ENCODE measurements at regions not wholly inside any gene's neighbourhood (a gene's known extent, or its start where the extent isn't known, plus 50 kb on each side); places are given as distances from the start of the nearest gene placed in this dataset.
"Not testable (repeated sequence)": the region's sequence is repeated elsewhere in the genome, so short reads cannot be mapped to it uniquely, and the experiment has no call there.

DNA sequence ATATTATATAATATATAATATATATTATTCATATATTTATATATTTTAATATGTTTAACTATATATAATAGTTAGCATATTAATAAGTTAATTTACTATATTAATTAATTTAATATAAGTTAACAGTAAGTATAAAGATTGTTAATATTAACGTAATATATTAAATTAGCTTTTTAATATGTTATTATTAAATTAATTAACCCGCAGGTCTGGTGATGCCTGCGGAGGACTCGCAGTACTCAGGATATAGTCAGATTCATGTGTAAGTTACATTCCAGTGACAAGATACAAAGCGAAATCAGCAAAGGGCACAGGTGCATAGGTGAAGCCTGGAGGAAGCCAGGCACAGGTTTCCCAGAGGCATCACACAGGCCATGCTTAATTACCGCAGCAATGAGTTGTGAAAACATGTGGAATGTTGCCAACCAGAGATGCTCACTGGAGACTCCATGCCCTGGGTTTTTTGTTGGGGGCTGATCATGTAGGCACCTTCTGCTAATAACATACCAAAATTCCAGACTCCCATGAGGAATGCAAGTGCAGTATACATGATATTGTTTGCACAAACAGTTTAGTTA is 130.4 kb upstream of the MPHOSPH6 start:
- DNase-seq (ENCODE audit: low read depth), result no peak

DNA sequence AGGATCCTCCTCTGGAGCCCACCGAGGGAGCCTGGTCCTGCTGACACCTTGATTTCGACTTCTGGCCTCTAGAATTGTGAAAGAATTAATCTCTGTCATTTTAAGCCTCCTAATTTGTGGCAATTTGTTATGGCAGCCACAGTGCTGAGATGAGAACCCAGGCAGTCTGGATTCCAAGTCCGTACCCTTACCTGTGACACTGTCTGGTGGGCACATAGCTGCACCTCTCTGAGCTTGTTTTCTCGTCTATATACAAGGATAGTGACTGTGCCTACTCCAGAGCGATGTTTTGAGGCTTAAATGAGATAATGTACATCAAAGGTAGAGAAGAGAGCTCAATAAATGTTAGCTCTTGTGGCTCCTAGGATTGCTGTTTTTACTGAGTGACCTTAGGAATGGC is 128.4 kb upstream of the MPHOSPH6 start:
- DNase-seq (ENCODE audit: low read depth), result no peak

DNA sequence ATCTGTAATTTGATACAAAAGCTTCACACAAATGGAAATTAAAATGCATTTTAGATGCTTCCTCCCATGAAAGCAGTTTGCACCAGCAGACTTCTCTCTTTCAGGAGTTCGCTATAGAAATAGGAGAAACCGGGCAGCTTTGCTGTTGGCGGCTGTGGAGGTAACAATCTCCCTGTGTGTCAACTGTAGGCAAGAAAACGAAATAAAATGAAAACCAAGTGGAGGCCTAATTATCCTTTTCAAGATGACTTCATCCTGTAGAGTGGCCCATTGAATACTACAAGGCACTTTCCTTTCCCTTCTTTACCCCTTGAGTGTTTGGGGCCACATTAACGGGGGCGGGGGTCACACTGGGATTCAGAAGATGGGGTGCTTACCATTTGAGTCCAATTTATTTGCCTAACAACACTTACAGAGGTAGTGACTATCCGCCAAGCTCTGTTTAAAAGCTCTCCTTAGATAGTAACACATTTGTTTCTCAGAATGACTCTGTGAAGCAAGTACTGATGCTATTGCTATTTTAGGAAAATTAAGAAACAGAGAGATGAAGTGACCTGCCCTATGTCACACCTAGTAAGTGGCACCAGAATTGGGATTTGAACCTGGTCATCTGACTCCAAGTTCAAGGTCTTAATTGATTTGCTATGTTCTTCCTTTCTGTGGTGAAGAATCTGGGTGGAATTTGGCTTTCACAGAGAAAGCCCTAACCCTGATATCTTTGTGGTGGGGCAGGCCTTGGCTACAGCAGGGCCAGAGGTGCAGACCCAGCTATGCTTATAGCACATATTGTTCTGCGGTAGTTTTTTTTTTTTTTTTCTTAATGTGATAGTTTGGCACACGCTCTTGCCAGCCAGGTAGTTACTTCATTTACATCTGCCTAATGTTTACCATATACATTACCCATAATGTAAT is 125.5 kb upstream of the MPHOSPH6 start:
- DNase-seq (ENCODE audit: low read depth), result no peak

GRCh38 chr16:82293671-82294070 is 123.6 kb upstream of the MPHOSPH6 start:
- no peak for DNase-seq (ENCODE audit: low read depth)

GRCh38 chr16:82287937-82288336 is 117.9 kb upstream of the MPHOSPH6 start:
- no peak for DNase-seq (ENCODE audit: low read depth)

DNA sequence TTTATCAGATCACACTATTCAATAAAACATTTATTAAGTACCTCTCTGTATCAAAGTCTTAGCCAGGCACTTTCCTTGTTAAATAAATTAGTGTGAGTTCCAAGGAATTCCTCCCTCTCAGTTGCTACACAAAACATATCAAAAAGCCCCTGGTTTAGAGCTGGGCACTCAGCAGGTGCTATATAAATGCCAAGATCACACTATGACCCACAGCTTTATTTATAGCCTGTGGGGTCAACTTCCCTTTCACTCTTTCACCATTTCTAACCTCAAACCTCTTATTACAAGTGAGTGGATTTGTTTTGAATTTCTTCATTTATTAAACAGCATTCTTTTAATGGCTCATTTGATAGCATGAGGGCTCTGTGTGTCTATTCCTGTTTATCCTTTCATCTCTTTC is 112.6 kb upstream of the MPHOSPH6 start:
- DNase-seq (ENCODE audit: low read depth), result no peak

DNA sequence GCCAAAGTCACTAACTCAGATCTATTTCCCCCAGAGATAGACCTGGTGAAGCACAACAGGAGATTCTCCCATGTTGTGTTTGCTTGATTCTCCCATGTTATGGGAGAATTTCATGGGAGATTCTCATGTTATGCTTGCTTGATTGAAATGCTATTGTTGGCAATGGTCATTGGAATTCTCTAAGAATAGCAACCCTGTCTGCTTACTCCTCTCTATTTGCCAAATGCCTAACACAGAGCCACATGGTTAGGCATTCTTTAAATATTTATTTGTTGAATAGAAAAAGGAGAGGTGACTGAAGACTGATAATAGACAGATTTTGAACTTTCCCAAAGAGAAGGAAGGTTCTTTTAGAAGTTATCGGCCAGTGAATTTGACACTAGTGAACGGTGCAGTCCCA is 111.5 kb upstream of the MPHOSPH6 start:
- DNase-seq (ENCODE audit: low read depth), result no peak

- no peak for DNase-seq (ENCODE audit: low read depth)
These were observed 110.8 kb upstream of the MPHOSPH6 start for GRCh38 chr16:82280867-82281266.

GRCh38 chr16:82275349-82275748 is 105.3 kb upstream of the MPHOSPH6 start:
- DNase-seq (ENCODE audit: low read depth), result not testable (repeated sequence)

GRCh38 chr16:82271636-82272035 is 101.6 kb upstream of the MPHOSPH6 start:
- no peak for DNase-seq (ENCODE audit: low read depth)

- not testable (repeated sequence) for DNase-seq (ENCODE audit: low read depth)
These were observed 97.7 kb upstream of the MPHOSPH6 start for GRCh38 chr16:82267675-82268074.

- no peak for DNase-seq (ENCODE audit: low read depth)
These were observed 95.8 kb upstream of the MPHOSPH6 start for GRCh38 chr16:82265809-82266208.

GRCh38 chr16:82264756-82265155 is 94.7 kb upstream of the MPHOSPH6 start:
- no peak for DNase-seq (ENCODE audit: low read depth)

DNA sequence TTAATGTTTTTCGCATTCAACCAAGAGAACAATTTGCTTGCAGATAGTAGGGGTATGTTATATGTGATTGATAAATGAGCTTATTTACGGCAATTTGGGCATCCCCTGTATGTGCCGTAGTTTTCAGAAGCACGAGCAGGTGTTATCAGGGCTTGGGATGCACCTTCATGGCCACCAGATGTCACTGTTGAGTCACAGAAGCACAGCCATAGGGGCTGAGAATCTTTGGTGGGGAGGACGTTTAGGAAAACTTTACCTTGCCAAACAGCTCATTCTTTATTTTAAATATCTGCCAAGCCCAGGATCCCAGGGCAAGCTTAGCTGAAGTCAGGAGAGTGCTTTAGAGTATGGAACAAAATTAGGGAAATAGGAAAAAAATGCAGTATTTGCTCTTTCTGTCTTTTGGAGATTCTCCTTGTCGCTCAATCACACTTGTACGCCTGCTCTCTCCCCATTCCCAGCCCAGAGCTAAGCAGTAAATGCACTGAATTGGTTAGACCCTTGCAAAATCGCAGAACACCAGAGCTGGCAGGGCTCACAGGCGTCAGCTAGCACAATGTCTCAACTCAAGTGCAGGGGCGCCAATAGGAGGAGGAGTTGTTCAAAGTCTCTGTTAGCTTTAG is 93.6 kb upstream of the MPHOSPH6 start:
- DNase-seq (ENCODE audit: low read depth), result peak; percentile 41

DNA sequence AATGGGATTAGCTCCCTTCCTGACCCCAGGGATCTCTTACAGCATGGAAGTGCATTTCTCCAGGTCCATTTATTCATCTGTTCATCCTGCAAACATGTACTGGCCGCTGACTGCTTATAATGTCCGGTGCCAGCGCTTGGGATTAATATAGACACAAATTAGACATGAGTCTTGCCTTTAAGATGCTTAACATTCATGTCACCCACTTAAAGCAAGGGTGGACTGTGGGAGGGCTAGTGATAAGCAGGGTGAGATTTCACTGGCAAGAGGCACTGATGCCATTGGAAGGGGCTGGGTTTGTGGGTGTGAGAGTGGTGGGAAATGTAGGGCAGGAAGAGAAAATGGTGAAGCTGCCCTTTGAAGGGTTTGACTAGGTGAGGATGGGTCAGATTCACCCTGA is 92.2 kb upstream of the MPHOSPH6 start:
- no peak for DNase-seq (ENCODE audit: low read depth)

DNA sequence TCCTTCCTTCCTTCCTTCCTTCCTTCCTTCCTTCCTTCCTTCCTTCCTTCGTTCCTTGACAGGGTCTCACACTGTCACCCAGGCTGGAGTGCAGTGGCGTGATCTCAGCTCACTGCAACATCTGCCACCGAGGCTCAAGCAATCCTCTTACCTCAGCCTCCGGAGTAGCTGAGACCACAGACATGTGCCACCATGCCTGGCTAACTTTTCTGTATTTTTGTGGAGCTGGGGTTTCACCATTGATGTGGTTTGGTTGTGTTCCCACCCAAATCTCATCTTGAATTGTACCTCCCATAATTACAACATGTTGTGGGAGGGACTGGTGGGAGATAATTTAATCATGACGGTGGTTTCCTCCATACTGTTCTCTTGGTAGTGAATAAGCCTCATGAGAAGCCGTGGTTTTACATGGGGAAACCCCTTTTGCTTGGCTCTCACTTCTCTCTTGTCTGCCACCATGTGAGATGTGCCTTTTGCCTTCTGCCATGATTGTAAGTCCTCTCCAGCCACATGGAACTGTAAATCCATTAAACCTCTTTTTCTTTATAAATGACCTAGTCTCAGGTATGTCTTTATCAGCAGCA is 90.3 kb upstream of the MPHOSPH6 start:
- DNase-seq (ENCODE audit: low read depth), result no peak

DNA sequence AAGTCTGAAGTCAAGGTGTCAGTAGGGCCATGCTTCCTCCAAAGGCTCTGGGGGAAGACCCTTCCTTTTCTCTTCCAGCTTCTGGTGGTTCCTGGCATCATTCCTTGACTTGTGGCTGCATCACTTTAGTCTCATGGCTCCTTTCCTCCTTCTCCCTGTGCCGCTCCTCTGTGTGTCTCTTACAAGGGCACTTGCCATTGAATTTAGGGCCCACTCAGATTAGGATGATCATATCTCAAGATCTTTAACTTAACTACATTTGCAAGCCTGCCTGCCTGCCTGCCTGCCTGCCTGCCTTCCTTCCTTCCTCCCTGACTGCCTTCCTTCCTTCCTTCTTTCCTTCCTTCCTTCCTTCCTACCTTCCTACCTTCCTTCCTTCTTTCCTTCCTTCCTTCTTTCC is 89.7 kb upstream of the MPHOSPH6 start:
- DNase-seq (ENCODE audit: low read depth), result no peak

GRCh38 chr16:82257990-82258389 is 88.0 kb upstream of the MPHOSPH6 start:
- no peak for DNase-seq (ENCODE audit: low read depth)

DNA sequence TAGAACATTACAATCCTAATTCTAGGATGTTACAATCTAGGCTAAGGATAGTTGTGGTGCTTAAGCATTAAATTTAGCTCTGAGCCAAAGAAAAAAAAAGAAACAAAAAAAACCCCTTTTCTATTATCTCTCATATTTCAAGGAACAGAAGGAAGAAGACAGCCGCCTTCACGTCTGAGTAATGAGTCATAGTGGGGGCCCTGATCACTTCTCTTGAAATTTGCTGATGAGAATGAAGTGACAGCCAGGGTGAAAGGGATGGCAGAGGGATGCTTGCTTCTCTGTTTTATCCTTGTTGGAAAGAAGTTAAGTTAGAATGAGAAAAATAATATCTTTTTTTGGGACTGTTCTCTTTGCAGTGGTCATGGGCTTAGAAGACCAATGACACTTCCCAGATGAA is 82.6 kb upstream of the MPHOSPH6 start:
- no peak for DNase-seq (ENCODE audit: low read depth)

DNA sequence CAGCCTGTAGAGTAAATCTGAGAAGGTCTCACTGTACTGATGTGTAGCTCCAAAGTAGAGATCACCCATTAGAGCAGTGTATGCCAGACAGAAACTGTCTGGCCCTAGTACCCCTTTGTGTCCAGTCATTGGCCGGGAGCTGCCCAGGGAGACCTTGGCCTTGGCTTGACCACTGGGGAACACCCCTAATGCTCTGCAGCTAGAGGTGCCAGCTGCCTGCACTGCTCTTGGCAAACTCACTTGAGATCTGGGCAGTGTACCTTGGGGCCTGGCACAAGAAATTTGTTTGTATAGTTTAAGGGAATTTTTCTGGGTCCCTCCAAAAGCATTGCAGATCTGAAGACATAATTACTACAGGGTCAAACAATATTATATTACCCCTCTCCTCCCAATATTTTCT is 78.7 kb upstream of the MPHOSPH6 start:
- DNase-seq (ENCODE audit: low read depth), result no peak

GRCh38 chr16:82248012-82248656 is 78.1 kb upstream of the MPHOSPH6 start:
- DNase-seq (ENCODE audit: low read depth), result no peak

- no peak for DNase-seq (ENCODE audit: low read depth)
These were observed 72.2 kb upstream of the MPHOSPH6 start for GRCh38 chr16:82242201-82242600.
